NCI-H2227 (cell line): ENCODE measurements at regions not wholly inside any gene's neighbourhood (a gene's known extent, or its start where the extent isn't known, plus 50 kb on each side); places are given as distances from the start of the nearest gene placed in this dataset.
A peak's percentile ranks its signal among the peaks of the same experiment; 100 is the strongest.
"Not testable (repeated sequence)": the region's sequence is repeated elsewhere in the genome, so short reads cannot be mapped to it uniquely, and the experiment has no call there.

Source experiments
- DNase-seq: peaks from one replicate; lab custom pipeline; 2025; ENCODE audit not compliant: unreplicated experiment; lab: John Stamatoyannopoulos, UW

DNA sequence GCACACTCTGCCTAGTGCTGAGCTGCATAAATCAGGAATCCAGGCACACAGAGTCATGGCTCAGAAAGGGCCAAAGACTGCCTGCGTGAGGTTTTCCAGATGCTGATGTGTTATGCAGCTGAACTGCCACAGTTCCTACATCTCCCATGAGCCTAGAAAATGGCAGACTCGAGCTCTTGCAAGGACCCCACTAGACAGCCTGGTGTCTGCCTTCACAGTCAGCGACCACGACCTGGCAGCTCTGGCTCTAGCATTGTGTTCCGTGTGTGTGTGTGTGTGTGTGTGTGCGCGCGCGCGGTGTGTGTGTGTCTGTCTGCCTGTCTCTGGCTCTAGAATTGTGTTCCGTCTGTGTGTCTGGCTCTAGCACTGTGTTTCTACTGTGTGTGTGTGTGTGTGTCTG lies 203.6 kb upstream of the AGTR2 start:
- DNase-seq: peak; percentile 65

DNA sequence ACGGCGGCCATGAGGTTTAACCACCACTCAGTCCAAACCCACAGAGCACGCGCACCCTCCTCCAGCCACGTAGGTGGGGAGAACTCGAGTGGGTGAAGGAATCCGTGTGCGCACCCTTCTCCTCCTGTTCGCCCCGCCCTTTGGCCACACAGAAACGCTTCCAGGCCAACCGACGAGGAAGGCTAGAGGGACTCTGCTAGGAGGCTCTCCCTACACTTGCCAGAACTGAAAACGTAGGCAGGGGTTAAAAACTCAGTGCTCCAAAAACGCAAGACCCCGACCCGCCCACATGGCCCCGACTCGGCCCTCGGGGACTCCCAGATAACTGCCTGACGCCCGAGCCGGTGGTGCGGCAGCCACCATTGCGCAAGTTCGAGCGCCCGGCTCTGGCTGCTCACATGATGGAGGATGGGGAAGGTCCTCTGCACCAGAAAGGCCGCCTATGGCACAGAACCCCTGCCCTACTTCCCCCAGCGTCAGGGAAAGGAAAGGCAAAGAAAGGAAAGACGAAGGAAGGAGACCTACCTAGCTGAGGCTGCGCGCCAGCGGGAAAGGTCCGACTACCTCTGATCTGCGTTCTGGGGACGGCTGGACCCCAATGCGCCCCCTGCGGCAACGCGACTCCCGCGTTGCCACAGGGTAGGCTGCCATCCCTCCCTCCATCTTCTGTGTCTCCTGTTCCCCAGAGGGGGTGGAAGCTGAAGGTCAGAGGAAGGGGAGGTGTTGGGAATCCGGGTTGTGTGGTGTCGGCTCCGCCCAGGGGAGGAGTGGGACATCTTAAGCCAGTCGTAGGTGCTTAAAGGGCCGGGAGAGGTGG lies 201.9 kb upstream of the AGTR2 start:
- DNase-seq: peak; percentile 87

DNA sequence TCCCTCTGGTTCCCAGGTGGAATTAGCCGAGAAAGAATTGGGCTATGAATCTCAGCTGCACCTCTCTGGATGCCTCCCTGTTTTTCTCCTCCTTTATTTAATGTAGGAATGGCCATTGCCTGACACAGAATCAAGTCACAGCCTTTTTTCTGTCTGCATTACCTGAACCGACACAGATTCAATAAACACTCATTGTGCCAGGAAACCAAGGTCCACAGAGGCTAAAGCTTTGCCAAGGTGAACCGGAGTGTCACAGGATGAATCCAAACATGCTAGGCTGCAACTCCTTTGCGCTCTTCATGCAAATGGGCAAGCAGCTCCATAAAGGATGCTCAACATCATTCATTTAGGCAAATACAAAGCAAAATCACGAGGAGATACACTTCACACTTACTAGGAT lies 199.8 kb upstream of the AGTR2 start:
- DNase-seq: no peak

DNA sequence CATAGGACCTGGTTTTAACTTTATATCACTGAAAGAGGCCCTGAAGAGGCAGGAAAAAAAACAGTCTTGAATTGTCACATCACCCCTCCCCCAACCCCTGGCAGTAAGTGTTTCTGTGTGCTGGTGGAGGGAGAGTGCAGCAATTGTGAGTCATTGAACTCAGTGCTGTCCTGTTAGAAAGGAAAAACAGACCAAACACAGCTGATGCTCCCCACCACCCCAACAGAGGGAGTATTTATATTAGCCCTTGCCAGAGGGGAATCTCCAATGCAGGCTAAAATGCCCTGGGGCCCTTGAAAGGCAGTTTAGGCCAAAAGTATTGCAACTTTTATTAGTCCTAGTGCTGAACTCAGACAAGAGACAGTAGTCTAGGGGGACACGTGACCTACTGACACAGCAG lies 197.8 kb upstream of the AGTR2 start:
- DNase-seq: no peak

GRCh38 chrX:115978068-115978467 lies 192.5 kb upstream of the AGTR2 start:
- no peak for DNase-seq

DNA sequence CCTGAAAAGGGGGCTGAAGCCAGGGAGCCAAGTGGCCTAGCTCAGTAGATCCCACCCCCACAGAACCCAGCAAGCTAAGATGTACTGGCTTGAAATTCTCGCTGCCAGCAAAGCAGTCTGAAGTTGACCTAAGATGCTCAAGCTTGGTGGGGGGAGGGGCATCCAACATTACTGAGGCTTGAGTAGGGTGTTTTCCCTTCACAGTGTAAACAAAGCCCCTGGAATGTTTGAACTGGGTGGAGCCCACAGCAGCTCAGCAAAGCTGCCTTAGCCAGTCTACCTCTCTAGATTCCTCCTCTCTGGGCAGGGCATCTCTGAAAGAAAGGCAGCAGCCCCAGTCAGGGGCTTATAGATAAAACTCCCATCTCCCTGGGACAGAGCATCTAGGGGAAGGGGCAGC lies 187.4 kb upstream of the AGTR2 start:
- not testable (repeated sequence) for DNase-seq

DNA sequence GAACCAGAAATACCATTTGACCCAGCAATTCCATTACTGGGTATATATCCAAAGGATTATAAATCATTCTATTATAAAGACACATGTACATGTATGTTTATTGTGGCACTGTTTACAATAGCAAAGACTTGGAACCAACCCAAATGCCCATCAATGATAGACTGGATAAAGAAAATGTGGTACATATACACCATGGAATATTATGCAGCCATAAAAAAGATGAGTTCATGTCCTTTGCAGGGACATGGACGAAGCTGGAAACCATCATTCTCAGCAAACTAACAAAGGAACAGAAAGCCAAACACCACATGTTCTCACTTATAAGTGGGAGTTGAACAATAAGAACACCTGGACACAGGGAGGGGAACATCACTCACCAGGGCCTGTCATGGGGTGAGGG lies 183.1 kb upstream of the AGTR2 start:
- not testable (repeated sequence) for DNase-seq

GRCh38 chrX:115988825-115989224 lies 181.7 kb upstream of the AGTR2 start:
- no peak for DNase-seq

DNA sequence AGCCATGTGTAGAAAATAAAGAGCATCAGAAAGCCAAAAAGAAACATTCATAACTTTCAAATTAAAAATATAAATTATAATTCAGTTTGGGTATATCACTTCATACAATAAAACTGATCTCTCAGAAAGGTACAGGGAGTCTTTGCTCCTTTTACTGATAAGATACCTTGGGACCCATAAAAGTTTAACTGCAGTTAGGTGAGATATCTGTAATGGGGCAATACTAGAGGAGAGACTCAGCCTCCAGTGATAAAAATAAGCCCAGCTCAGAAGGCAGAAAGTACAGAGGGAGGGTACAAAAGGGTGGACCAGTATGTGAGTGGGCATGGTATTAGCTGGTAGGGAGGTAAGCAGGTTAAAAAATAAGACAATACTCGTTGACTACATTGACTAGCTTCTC lies 180.9 kb upstream of the AGTR2 start:
- no peak for DNase-seq

DNA sequence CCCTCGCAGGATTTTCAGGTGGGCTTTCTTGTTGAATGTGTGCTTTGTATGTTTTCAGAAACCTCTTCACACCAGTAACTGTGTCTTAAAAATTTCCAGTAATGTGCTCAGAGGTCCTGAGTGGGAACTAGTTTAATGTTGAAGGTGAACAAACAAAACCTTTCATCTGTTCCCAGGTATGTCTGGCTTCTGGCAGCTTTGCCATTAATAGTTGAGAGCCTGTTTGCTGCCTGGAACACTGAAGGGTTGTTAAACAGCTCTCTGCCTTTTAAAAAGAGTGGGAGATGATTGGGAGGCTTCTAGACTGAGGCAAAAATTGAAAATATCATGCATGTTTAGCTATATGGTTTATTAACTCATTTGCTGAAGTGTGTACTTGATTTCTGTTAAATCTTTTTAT lies 161.2 kb upstream of the AGTR2 start:
- DNase-seq: no peak

DNA sequence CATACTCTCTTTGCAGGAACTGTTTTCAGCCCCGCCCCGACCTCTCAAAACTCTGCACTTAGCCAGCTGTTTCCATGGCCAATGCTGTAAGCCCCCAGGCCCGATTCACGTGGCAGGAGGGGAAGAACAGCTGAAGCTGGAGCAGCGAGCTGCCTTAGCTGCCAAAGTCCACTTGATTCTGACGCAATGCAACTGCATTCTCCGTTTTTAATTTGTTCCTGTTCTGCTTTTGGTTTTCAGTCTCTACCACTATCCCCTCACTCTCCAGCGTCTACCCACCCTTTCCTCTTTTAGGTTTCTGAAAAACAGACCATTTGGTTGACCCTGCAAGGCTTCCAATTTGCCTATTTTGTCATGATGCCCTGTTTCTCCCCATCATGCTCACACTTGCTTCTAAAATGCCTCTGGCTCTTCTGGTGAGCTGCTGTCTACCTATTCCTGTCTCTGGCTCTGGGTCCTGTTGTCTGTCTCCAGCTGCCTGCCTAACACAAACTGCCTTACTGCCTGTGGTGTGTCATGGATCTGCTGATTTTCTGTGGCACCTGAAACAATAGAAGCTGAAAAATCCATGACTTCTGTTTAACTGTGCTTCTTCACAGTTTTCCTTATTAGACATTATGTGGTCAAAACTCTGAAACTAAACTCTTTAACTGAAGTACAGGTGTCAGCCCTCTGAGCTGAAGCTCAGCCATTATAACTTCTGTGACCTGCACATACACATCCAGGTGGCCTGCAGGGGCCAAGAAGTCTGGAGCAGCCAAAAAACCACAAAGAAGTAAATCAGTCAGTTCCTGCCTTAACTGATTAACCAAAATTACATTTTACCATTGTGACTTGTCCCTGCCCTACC lies 160.5 kb upstream of the AGTR2 start:
- DNase-seq: no peak

- DNase-seq: no peak
Measured at GRCh38 chrX:116010939-116011338, 159.6 kb upstream of the AGTR2 start.

DNA sequence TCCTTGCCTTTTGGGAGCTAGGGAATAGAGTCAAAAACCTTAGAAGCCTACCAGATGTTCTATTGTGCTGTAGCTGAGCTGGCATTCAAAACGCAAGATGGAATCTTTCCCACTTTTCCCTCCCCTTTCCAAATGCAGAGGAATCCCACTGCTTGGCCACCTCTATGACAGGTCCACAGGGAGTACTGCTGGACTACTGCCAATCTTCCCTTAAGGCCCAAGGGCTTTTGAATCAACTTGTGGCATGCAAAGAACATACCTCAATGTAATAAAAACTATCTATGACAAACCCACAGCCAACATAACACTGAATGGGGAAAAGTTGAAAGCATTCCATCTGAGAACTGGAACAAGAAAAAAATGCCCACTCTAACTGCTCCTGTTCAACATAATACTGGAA lies 139.2 kb upstream of the AGTR2 start:
- no peak for DNase-seq
